GM06990 (cell line): ENCODE measurements at regions not wholly inside any gene's neighbourhood (a gene's known extent, or its start where the extent isn't known, plus 50 kb on each side); places are given as distances from the start of the nearest gene placed in this dataset.

ENCODE experiments used
- DNase-seq: peaks from one replicate; pipeline ENCODE4 v3.0.0-alpha.2; 2011; ENCODE audit not compliant: insufficient read length; ENCODE audit errors: extremely low read depth
- H3K27me3 ChIP-seq: replicated peaks from 2 replicates; pipeline ENCODE4 v1.6.0; 2011; ENCODE audit warnings: low read length; ENCODE audit not compliant: control insufficient read depth, insufficient read depth
- H3K36me3 ChIP-seq: 2 replicates; pipeline ENCODE4 v1.5.1; 2011; ENCODE audit warnings: low read length; ENCODE audit not compliant: control insufficient read depth, insufficient read depth
- H3K4me3 ChIP-seq: replicated peaks from 2 replicates; pipeline ENCODE4 v1.5.1; 2011; ENCODE audit warnings: low read depth, mild to moderate bottlenecking, control low read depth, low read length
- CTCF ChIP-seq: IDR thresholded peaks from 2 replicates; pipeline ENCODE4 v1.5.1; 2011; ENCODE audit warnings: low read length, control low read depth, mild to moderate bottlenecking, inconsistent platforms; ENCODE audit not compliant: insufficient read depth, poor library complexity, severe bottlenecking

- Histone ChIP-seq H3K4me3 (no peak overlapping the region), H3K27me3 (no peaks in the 10 kb centered on the region), H3K36me3 (no peaks in the 10 kb centered on the region)
- DNase-seq: no peak
- TF ChIP-seq CTCF: no peak
Observed at GRCh38 chr3:152733584-152734119, 101.3 kb upstream of the P2RY1 start.

- no peaks in the 10 kb centered on the region for H3K36me3 ChIP-seq
- H3K4me3 ChIP-seq: no peak overlapping the region
- H3K27me3 ChIP-seq: no peaks in the 10 kb centered on the region
- TF ChIP-seq CTCF: no peak
- DNase-seq: peak; percentile 54
Observed at GRCh38 chr3:152737021-152737908, 97.7 kb upstream of the P2RY1 start.

GRCh38 chr3:152738656-152739055 lies 96.3 kb upstream of the P2RY1 start:
- H3K4me3 ChIP-seq: no peak overlapping the region
- peak; percentile 23 for DNase-seq
- H3K27me3 ChIP-seq: no peaks in the 10 kb centered on the region
- H3K36me3 ChIP-seq: no peaks in the 10 kb centered on the region
- no peak for TF ChIP-seq CTCF

GRCh38 chr3:152742368-152743347 lies 92.3 kb upstream of the P2RY1 start:
- no peaks in the 10 kb centered on the region for H3K36me3 ChIP-seq
- DNase-seq: no peak
- H3K4me3 ChIP-seq: no peak overlapping the region
- no peak for TF ChIP-seq CTCF
- no peaks in the 10 kb centered on the region for H3K27me3 ChIP-seq

- no peaks in the 10 kb centered on the region for H3K27me3 ChIP-seq
- TF ChIP-seq CTCF: no peak
- no peak overlapping the region for H3K4me3 ChIP-seq
- DNase-seq: no peak
- no peaks in the 10 kb centered on the region for H3K36me3 ChIP-seq
Observed at GRCh38 chr3:152745646-152746045, 89.3 kb upstream of the P2RY1 start.
